ENCODE measurements at regions not wholly inside any gene's neighbourhood (a gene's known extent, or its start where the extent isn't known, plus 50 kb on each side); places are given as distances from the start of the nearest gene placed in this dataset.
"Not testable (repeated sequence)": the region's sequence is repeated elsewhere in the genome, so short reads cannot be mapped to it uniquely, and the experiment has no call there.

GRCh38 chr20:30593572-30593971 is 663.9 kb upstream of the DEFB115 start:
- DNase-seq (ENCODE audit: low read depth): no peak

GRCh38 chr20:30594112-30594511 is 663.4 kb upstream of the DEFB115 start:
- DNase-seq (ENCODE audit: low read depth): no peak

GRCh38 chr20:30595698-30596097 is 661.8 kb upstream of the DEFB115 start:
- DNase-seq (ENCODE audit: low read depth): no peak

- not testable (repeated sequence) for DNase-seq (ENCODE audit: low read depth)
Measured at GRCh38 chr20:30597429-30597828, 660.0 kb upstream of the DEFB115 start.

GRCh38 chr20:30598460-30599230 is 658.8 kb upstream of the DEFB115 start:
- DNase-seq (ENCODE audit: low read depth): no peak

- no peak for DNase-seq (ENCODE audit: low read depth)
Measured at GRCh38 chr20:30599990-30600389, 657.5 kb upstream of the DEFB115 start.

GRCh38 chr20:30601974-30602373 is 655.5 kb upstream of the DEFB115 start:
- DNase-seq (ENCODE audit: low read depth): no peak

GRCh38 chr20:30602424-30602823 is 655.0 kb upstream of the DEFB115 start:
- DNase-seq (ENCODE audit: low read depth): no peak

- DNase-seq (ENCODE audit: low read depth): no peak
Measured at GRCh38 chr20:30606990-30607389, 650.5 kb upstream of the DEFB115 start.

- no peak for DNase-seq (ENCODE audit: low read depth)
Measured at GRCh38 chr20:30610029-30610693, 647.3 kb upstream of the DEFB115 start.

- DNase-seq (ENCODE audit: low read depth): no peak
Measured at GRCh38 chr20:30610751-30611150, 646.7 kb upstream of the DEFB115 start.

GRCh38 chr20:30611239-30611984 is 646.1 kb upstream of the DEFB115 start:
- DNase-seq (ENCODE audit: low read depth): no peak

GRCh38 chr20:30612344-30612743 is 645.1 kb upstream of the DEFB115 start:
- DNase-seq (ENCODE audit: low read depth): no peak

- not testable (repeated sequence) for DNase-seq (ENCODE audit: low read depth)
Measured at GRCh38 chr20:30621346-30621745, 636.1 kb upstream of the DEFB115 start.

GRCh38 chr20:30624310-30624709 is 633.2 kb upstream of the DEFB115 start:
- not testable (repeated sequence) for DNase-seq (ENCODE audit: low read depth)

- DNase-seq (ENCODE audit: low read depth): not testable (repeated sequence)
Measured at GRCh38 chr20:30629376-30629775, 628.1 kb upstream of the DEFB115 start.

GRCh38 chr20:30630761-30631160 is 626.7 kb upstream of the DEFB115 start:
- no peak for DNase-seq (ENCODE audit: low read depth)

GRCh38 chr20:30631261-30631789 is 626.1 kb upstream of the DEFB115 start:
- DNase-seq (ENCODE audit: low read depth): not testable (repeated sequence)

- not testable (repeated sequence) for DNase-seq (ENCODE audit: low read depth)
Measured at GRCh38 chr20:30632773-30633172, 624.7 kb upstream of the DEFB115 start.

GRCh38 chr20:30641522-30641921 is 615.9 kb upstream of the DEFB115 start:
- DNase-seq (ENCODE audit: low read depth): not testable (repeated sequence)

GRCh38 chr20:30660982-30661381 is 596.5 kb upstream of the DEFB115 start:
- not testable (repeated sequence) for DNase-seq (ENCODE audit: low read depth)

- DNase-seq (ENCODE audit: low read depth): not testable (repeated sequence)
Measured at GRCh38 chr20:30668418-30668817, 589.0 kb upstream of the DEFB115 start.

All from fibroblast of gingiva (primary cell).